Transverse colon (tissue), 3 donors: ENCODE measurements at regions not wholly inside any gene's neighbourhood (a gene's known extent, or its start where the extent isn't known, plus 50 kb on each side); places are given as distances from the start of the nearest gene placed in this dataset.

Experiments
- EP300 ChIP-seq: sonication (generic); formaldehyde crosslinking; IDR thresholded peaks from one replicate; pipeline ENCODE4 v1.6.1; 2017; ENCODE audit warnings: antibody characterized with exemption, low read depth
- POLR2A ChIP-seq: fragments of 450-650 bp; IDR thresholded peaks from one replicate; pipeline ENCODE4 v1.6.1; 2016; ENCODE audit warnings: antibody characterized with exemption, mild to moderate bottlenecking, moderate library complexity
- TF ChIP-seq, protein P1 (sequence below), 5 experiments: fragments of 200-600 bp in 3 of 5; fragments of 450-650 bp in 2 of 5; sonication (generic) in 3 of 5; IDR thresholded peaks; 1 replicate in 2 of 5; 2 replicates in 3 of 5; pipeline ENCODE4 v1.5.1; 2016 to 2017; ENCODE audit warnings: antibody characterized with exemption in 5 of 5, inconsistent platforms in 3 of 5, mild to moderate bottlenecking in 2 of 5, moderate library complexity in 1 of 5

GRCh38 chr6:100185615-100186014, 191.6 kb upstream of the MCHR2 start:
- TF ChIP-seq POLR2A (no peak), EP300 (no peak)
- TF ChIP-seq, protein P1, sequence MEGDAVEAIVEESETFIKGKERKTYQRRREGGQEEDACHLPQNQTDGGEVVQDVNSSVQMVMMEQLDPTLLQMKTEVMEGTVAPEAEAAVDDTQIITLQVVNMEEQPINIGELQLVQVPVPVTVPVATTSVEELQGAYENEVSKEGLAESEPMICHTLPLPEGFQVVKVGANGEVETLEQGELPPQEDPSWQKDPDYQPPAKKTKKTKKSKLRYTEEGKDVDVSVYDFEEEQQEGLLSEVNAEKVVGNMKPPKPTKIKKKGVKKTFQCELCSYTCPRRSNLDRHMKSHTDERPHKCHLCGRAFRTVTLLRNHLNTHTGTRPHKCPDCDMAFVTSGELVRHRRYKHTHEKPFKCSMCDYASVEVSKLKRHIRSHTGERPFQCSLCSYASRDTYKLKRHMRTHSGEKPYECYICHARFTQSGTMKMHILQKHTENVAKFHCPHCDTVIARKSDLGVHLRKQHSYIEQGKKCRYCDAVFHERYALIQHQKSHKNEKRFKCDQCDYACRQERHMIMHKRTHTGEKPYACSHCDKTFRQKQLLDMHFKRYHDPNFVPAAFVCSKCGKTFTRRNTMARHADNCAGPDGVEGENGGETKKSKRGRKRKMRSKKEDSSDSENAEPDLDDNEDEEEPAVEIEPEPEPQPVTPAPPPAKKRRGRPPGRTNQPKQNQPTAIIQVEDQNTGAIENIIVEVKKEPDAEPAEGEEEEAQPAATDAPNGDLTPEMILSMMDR (IDR thresholded peaks at IDR 0.05) = no peak
